Astrocyte of the cerebellum (primary cell): ENCODE measurements at regions not wholly inside any gene's neighbourhood (a gene's known extent, or its start where the extent isn't known, plus 50 kb on each side); places are given as distances from the start of the nearest gene placed in this dataset.
"Not testable (repeated sequence)": the region's sequence is repeated elsewhere in the genome, so short reads cannot be mapped to it uniquely, and the experiment has no call there.

ENCODE experiments used
- DNase-seq: peaks from one replicate; pipeline ENCODE4 v3.0.0-alpha.2; 2011; ENCODE audit warnings: low read depth
- H3K4me3 ChIP-seq: 2 replicates; pipeline ENCODE4 v1.5.1; 2011; ENCODE audit warnings: mild to moderate bottlenecking, low read depth, low read length, moderate library complexity
- CTCF ChIP-seq: IDR thresholded peaks from 2 replicates; pipeline ENCODE4 v1.5.1; 2012; ENCODE audit warnings: low read length, low read depth, moderate library complexity, mild to moderate bottlenecking; ENCODE audit errors: missing control alignments
- in situ Hi-C: cut with HindIII; loops from 2 replicates; pipeline ENCODE4 v1.10.0; 2017; ENCODE audit warnings: low sequenced_read_pairs

- peak; percentile 13 for DNase-seq
- TF ChIP-seq CTCF, result no peak
- in situ Hi-C loops, result no loop called here
- H3K4me3 ChIP-seq, result no peak overlapping the region
Measured at GRCh38 chr7:12031638-12032037, 179.5 kb upstream of the TMEM106B start.

DNA sequence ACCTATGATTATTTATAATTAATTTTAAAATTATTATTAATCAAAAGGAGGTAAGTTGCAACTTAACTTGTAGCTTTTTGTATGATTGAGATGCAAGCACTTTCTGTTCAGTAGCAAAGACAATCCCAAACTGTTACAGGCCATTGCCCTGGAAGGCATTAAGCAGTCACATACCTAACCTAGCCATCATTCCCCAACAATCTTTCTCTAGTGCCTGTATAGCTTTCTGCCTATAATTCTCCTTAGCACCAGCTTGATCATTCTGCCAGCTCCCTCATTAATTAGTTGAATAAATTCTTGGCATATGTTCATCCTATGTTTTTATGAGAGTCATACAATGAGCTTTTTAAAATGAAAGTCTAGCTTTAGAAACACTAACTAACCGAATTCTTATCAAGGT, 178.9 kb upstream of the TMEM106B start:
- no peak for TF ChIP-seq CTCF
- in situ Hi-C loops, result no loop called here
- no peak for DNase-seq
- no peak overlapping the region for H3K4me3 ChIP-seq

GRCh38 chr7:12043457-12043856, 167.6 kb upstream of the TMEM106B start:
- peak; percentile 6 for DNase-seq
- H3K4me3 ChIP-seq, in situ Hi-C loops: not testable (repeated sequence)

GRCh38 chr7:12052211-12052610, 158.9 kb upstream of the TMEM106B start:
- DNase-seq, result no peak
- TF ChIP-seq CTCF, result no peak
- no peak overlapping the region for H3K4me3 ChIP-seq
- in situ Hi-C loops, result no loop called here

DNA sequence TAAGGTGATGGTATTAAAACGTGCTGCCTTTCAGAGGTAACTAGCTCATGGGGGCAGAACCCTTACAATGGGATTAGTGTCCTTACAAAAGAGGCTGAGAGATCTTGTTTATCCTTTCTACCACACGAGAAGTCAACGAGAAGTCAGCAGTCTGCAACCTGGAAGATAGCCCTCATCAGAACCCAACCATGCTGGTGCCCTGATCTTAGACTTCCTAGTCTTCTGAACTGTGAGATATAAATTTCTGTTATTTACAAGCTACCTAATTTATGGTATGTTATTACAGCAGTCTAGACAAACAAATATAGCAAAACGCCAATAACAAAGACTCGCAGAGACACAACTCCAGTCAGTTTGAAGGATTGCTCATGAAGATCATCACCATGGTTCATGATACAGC, 157.5 kb upstream of the TMEM106B start:
- in situ Hi-C loops, result no loop called here
- H3K4me3 ChIP-seq, result no peak overlapping the region
- DNase-seq, result no peak
- TF ChIP-seq CTCF, result no peak

GRCh38 chr7:12054830-12055229, 156.3 kb upstream of the TMEM106B start:
- no peak overlapping the region for H3K4me3 ChIP-seq
- DNase-seq, result no peak
- no peak for TF ChIP-seq CTCF
- in situ Hi-C loops, result no loop called here

GRCh38 chr7:12056381-12056780, 154.7 kb upstream of the TMEM106B start:
- no peak overlapping the region for H3K4me3 ChIP-seq
- in situ Hi-C loops, result no loop called here
- DNase-seq, result no peak
- no peak for TF ChIP-seq CTCF
